GM10248 (cell line): ENCODE measurements at regions not wholly inside any gene's neighbourhood (a gene's known extent, or its start where the extent isn't known, plus 50 kb on each side); places are given as distances from the start of the nearest gene placed in this dataset.

ENCODE experiments used
- CTCF ChIA-PET: fragments of 300-600 bp; sonication (Branson Sonifier 250); formaldehyde crosslinking; extraction: SDS; loops from one replicate; lab custom pipeline; 2021; ENCODE audit warnings: antibody characterized with exemption; lab: Yijun Ruan, JAX
- POLR2A ChIA-PET: fragments of 350-650 bp; sonication (Branson Sonifier 250); formaldehyde crosslinking; extraction: SDS; loops from one replicate; lab custom pipeline; 2020; ENCODE audit warnings: antibody characterized with exemption; lab: Yijun Ruan, JAX
- DNase-seq: peaks from one replicate; pipeline ENCODE4 v3.0.0; 2012; ENCODE audit errors: extremely low spot score
- TF ChIP-seq, protein P1 (sequence below): IDR thresholded peaks from 2 replicates; pipeline ENCODE4 v1.5.1; 2012; ENCODE audit warnings: mild to moderate bottlenecking, low read depth; ENCODE audit errors: extremely low read depth, missing control alignments, control extremely low read depth

- ChIA-PET POLR2A (no interaction called here), CTCF (no interaction called here)
Observed at GRCh38 chr12:66905201-66905600, 226.3 kb upstream of the GRIP1 start.

DNA sequence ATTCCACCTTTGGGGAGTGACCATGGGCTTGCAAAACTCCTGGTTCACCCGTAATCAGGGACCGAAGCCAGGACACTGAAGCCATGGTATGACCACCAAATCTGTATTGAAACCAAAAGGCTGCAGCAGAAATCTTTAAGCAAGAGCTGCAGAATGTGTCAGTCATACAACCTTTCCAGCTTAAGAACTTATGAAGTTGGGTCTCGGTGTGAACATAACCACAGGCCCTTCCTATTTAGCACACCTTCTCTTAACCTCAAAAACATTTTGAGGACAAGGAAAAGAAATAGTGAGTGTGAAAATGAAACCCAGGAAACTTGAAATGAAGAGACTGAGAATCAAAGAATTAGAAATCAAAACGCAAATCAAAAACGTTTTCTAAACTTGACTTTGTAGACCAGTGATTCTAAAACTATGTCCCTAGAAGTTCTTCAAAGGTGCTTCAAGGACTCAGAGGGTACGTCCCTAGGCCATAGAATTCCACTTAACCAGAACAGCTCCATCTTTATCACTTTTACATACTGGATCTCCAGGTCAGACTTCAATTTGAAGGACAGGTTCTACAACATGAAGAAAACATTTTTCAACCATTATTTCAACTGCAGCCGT is 231.6 kb upstream of the GRIP1 start:
- CTCF ChIA-PET: no interaction called here

More at GRCh38 chr12:66905201-66905600, 226.3 kb upstream of the GRIP1 start:
- TF ChIP-seq, protein P1, sequence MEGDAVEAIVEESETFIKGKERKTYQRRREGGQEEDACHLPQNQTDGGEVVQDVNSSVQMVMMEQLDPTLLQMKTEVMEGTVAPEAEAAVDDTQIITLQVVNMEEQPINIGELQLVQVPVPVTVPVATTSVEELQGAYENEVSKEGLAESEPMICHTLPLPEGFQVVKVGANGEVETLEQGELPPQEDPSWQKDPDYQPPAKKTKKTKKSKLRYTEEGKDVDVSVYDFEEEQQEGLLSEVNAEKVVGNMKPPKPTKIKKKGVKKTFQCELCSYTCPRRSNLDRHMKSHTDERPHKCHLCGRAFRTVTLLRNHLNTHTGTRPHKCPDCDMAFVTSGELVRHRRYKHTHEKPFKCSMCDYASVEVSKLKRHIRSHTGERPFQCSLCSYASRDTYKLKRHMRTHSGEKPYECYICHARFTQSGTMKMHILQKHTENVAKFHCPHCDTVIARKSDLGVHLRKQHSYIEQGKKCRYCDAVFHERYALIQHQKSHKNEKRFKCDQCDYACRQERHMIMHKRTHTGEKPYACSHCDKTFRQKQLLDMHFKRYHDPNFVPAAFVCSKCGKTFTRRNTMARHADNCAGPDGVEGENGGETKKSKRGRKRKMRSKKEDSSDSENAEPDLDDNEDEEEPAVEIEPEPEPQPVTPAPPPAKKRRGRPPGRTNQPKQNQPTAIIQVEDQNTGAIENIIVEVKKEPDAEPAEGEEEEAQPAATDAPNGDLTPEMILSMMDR: no peak
- DNase-seq: no peak

DNA sequence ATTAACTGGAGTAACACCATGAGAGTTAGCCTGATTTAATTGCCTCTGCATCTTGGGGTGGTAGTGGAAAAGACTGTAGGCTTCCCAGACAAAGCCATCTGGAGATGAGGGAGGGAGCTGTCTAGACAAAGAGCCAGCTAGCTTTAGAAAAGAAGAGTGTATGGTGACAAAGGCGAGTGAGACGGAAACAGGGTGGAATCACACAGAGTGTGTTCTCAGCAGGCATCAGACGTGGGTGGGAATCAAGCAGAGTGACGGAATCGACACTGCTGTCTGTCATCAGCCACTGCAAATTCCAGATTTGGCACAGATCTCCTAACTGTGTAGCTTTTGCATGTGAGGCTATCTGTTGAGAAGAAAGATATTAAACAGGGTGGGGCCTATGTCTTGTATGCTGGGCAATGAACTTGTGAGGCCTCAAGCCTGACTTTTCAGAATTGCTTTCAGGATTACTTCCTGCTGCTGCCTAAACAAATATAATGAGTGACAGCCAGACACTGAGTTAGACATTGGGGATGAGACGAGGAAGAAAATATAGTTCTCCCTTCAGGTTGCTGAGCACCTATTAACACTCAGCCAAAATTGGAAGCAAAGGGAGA is 236.5 kb upstream of the GRIP1 start:
- CTCF ChIA-PET: no interaction called here

More for the DNA sequence above, 231.6 kb upstream of the GRIP1 start:
- TF ChIP-seq, protein P1: no peak
- no peak for DNase-seq
- POLR2A ChIA-PET: no interaction called here

DNA sequence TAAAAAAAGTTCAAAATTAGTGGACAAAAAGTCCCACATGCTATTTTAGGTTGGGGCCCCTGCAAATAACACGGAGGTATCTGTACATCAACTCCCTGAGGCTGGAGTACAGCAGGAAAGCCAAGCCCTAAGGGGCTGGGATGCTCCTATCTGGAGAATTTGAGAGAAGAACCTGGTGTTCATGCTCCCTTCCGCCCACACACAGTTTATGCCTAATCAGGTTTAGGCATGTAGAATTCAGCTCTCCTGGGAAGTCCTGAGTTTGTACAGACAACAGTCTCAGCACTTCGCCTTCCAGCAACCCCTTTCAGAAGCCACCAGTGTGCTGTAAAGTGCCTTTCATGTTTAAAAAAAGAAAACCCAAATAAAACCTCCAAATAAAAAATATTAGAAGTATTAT is 237.3 kb upstream of the GRIP1 start:
- DNase-seq: no peak
- ChIA-PET CTCF (no interaction called here), POLR2A (no interaction called here)
- TF ChIP-seq, protein P1: no peak

More for the DNA sequence above, 236.5 kb upstream of the GRIP1 start:
- POLR2A ChIA-PET: no interaction called here
- TF ChIP-seq, protein P1: no peak
- DNase-seq: no peak

GRCh38 chr12:66919466-66919865 is 240.6 kb upstream of the GRIP1 start:
- ChIA-PET CTCF (no interaction called here), POLR2A (no interaction called here)
- no peak for DNase-seq
- TF ChIP-seq, protein P1: no peak

DNA sequence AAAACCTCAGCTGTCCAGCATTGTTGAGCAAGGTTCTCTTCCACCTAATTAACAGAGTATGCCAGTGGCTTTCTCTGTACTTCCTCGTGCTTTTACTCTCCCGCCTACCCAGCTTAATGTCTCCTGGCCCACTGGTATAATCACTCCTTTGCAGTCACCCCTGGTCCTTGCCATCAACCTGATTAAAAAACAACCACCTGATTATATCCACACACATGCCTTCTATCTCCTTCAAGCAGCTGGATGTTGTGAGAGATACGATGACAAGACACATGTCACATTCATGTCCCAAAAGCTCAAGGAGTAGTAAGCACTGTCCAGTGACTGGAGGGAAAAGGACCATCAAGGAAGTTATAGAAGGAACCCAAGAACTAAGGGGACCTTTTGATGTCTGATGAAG is 241.3 kb upstream of the GRIP1 start:
- CTCF ChIA-PET: no interaction called here
- DNase-seq: no peak
- TF ChIP-seq, protein P1: no peak
- POLR2A ChIA-PET: no interaction called here
